RWPE2 (cell line): ENCODE measurements at regions not wholly inside any gene's neighbourhood (a gene's known extent, or its start where the extent isn't known, plus 50 kb on each side); places are given as distances from the start of the nearest gene placed in this dataset.

Experiments used
- ATAC-seq: fragments of 200-7000 bp; cut with Tn5 transposase; 3 replicates; pipeline ENCODE4 v1.9.1; 2021; ENCODE audit warnings: low read depth
- DNase-seq: peaks from one replicate; pipeline ENCODE4 v3.0.0-alpha.2; 2020; ENCODE audit warnings: low spot score
- H3K27ac ChIP-seq: fragments of 450-650 bp; 2 replicates; pipeline ENCODE4 v1.5.1; 2017; ENCODE audit warnings: mild to moderate bottlenecking; ENCODE audit not compliant: poor library complexity, severe bottlenecking
- H3K27me3 ChIP-seq: fragments of 250-450 bp; sonication (Bioruptor Pico); 2 replicates; pipeline ENCODE4 v1.5.1; 2021; ENCODE audit warnings: mild to moderate bottlenecking, moderate library complexity; ENCODE audit not compliant: insufficient read depth, poor library complexity, severe bottlenecking
- H3K36me3 ChIP-seq: fragments of 250-450 bp; sonication (Bioruptor Pico); 2 replicates; pipeline ENCODE4 v1.5.1; 2020; ENCODE audit warnings: low read depth, mild to moderate bottlenecking, moderate library complexity
- H3K4me1 ChIP-seq: fragments of 250-450 bp; sonication (Bioruptor Pico); 2 replicates; pipeline ENCODE4 v1.5.1; 2021; ENCODE audit warnings: mild to moderate bottlenecking, moderate library complexity; ENCODE audit not compliant: insufficient read depth, poor library complexity, severe bottlenecking
- H3K4me3 ChIP-seq: fragments of 250-450 bp; sonication (Bioruptor Pico); 2 replicates; pipeline ENCODE4 v1.5.1; 2021; ENCODE audit warnings: mild to moderate bottlenecking, moderate library complexity; ENCODE audit not compliant: severe bottlenecking
- H3K9me3 ChIP-seq: fragments of 250-450 bp; sonication (Bioruptor Pico); 2 replicates; pipeline ENCODE4 v1.5.1; 2021; ENCODE audit warnings: mild to moderate bottlenecking, moderate library complexity; ENCODE audit not compliant: severe bottlenecking
- CTCF ChIP-seq: fragments of 450-650 bp; IDR thresholded peaks from one replicate; pipeline ENCODE4 v1.5.1; 2017; ENCODE audit warnings: mild to moderate bottlenecking, moderate library complexity; ENCODE audit not compliant: poor library complexity, severe bottlenecking

GRCh38 chr14:21749306-21749868, 75.8 kb upstream of the OR4E1 start:
- H3K27me3 ChIP-seq, result peaks cover 90% of the 10 kb centered on the region
- H3K4me3 ChIP-seq, result no peak overlapping the region
- TF ChIP-seq CTCF, result no peak
- H3K36me3 ChIP-seq, result no peaks in the 10 kb centered on the region
- H3K9me3 ChIP-seq, result no peaks in the 10 kb centered on the region
- H3K4me1 ChIP-seq, result no peaks in the 10 kb centered on the region
- ATAC-seq (peak; percentile 32; the same call in 2 of the 3 replicates), DNase-seq (no peak)
- H3K27ac ChIP-seq, result no peak overlapping the region

GRCh38 chr14:21748869-21749303, 75.3 kb upstream of the OR4E1 start:
- no peak for DNase-seq
- H3K4me1 ChIP-seq, result no peaks in the 10 kb centered on the region
- TF ChIP-seq CTCF, result peak; percentile 95
- peak; percentile 96 for ATAC-seq
- peaks cover 91% of the 10 kb centered on the region for H3K27me3 ChIP-seq
- no peak overlapping the region for H3K27ac ChIP-seq
- no peak overlapping the region for H3K4me3 ChIP-seq
- H3K9me3 ChIP-seq, result no peaks in the 10 kb centered on the region
- H3K36me3 ChIP-seq, result no peaks in the 10 kb centered on the region

- DNase-seq (no peak), ATAC-seq (no peak)
- Histone ChIP-seq H3K27ac (no peak overlapping the region), H3K9me3 (no peaks in the 10 kb centered on the region), H3K4me1 (no peaks in the 10 kb centered on the region), H3K4me3 (no peak overlapping the region), H3K36me3 (no peaks in the 10 kb centered on the region), H3K27me3 (peaks cover 47% of the 10 kb centered on the region)
- TF ChIP-seq CTCF, result no peak
These were observed 62.2 kb upstream of the OR4E1 start for GRCh38 chr14:21735639-21736307.

- H3K4me1 ChIP-seq, result no peaks in the 10 kb centered on the region
- no peak for TF ChIP-seq CTCF
- H3K36me3 ChIP-seq, result no peaks in the 10 kb centered on the region
- no peak for DNase-seq
- no peak overlapping the region for H3K4me3 ChIP-seq
- ATAC-seq, result no peak
- H3K9me3 ChIP-seq, result no peaks in the 10 kb centered on the region
- peaks cover 43% of the 10 kb centered on the region for H3K27me3 ChIP-seq
- H3K27ac ChIP-seq, result no peak overlapping the region
These were observed 61.6 kb upstream of the OR4E1 start for GRCh38 chr14:21735200-21735599.
